ENCODE measurements at regions not wholly inside any gene's neighbourhood (a gene's known extent, or its start where the extent isn't known, plus 50 kb on each side); places are given as distances from the start of the nearest gene placed in this dataset.

DNA sequence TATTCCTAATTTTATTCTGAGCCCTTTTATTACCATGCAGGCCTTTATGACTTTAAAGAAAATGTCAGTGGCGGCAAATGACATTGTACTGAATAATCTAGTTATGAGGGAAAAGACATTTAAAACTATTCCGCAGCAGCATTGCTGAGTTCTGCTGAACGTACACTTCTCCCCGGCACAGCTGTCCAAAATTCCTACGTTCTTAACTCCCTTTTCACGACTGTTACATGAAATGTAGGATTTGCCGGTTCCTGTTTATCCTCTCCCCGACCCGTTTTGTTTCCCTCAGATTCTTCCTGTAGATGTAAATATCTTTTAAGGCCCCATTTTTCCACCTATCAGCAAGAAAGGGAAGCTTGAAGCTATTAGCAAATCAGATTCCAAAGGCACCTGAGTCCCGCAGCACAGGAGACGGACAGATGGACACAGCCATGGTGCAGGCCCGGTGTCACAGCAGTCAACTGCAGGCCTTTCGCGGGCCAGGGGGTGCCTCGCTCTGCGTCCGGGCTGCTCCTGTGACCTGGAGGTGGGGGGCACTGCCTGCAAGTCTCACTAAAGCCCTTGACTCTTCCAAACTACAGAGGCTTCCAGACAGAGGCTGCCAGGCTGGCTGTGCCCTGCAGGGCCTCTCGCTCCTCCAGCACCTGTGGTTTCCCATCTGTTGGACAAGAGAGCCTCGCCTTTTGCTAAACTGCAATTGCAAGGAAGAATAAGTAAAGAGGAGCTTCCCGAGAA lies 485.0 kb upstream of the MGMT start:
- TF ChIP-seq, protein P1, sequence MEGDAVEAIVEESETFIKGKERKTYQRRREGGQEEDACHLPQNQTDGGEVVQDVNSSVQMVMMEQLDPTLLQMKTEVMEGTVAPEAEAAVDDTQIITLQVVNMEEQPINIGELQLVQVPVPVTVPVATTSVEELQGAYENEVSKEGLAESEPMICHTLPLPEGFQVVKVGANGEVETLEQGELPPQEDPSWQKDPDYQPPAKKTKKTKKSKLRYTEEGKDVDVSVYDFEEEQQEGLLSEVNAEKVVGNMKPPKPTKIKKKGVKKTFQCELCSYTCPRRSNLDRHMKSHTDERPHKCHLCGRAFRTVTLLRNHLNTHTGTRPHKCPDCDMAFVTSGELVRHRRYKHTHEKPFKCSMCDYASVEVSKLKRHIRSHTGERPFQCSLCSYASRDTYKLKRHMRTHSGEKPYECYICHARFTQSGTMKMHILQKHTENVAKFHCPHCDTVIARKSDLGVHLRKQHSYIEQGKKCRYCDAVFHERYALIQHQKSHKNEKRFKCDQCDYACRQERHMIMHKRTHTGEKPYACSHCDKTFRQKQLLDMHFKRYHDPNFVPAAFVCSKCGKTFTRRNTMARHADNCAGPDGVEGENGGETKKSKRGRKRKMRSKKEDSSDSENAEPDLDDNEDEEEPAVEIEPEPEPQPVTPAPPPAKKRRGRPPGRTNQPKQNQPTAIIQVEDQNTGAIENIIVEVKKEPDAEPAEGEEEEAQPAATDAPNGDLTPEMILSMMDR (IDR thresholded peaks at IDR 0.05; ENCODE audit: borderline replicate concordance, control extremely low read depth, extremely low read depth, insufficient read depth, missing control alignments), result no peak
- in situ Hi-C loops (cut with MboI; ENCODE audit: low sequenced_read_pairs, unreplicated experiment), result no loop called here
- no peak for DNase-seq (ENCODE audit: low spot score)

DNA sequence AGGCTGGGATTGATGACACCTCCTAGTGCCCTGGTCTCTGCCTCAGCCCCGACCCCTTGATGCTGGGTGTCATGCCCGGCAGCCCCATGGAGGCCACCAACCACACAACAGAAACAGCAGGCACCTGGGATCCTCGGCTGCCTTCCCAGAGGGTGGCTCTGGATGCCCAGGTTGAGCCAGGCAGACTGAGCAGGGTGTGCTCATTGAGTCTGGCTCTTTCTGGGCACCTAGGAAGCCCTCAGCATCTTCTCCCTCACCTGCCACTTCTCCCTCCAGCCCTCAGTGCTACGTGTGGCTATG lies 484.5 kb upstream of the MGMT start:
- in situ Hi-C loops (cut with MboI; ENCODE audit: low sequenced_read_pairs, unreplicated experiment), result no loop called here
- TF ChIP-seq, protein P1 (IDR thresholded peaks at IDR 0.05; ENCODE audit: borderline replicate concordance, control extremely low read depth, extremely low read depth, insufficient read depth, missing control alignments), result no peak
- no peak for DNase-seq (ENCODE audit: low spot score)

DNA sequence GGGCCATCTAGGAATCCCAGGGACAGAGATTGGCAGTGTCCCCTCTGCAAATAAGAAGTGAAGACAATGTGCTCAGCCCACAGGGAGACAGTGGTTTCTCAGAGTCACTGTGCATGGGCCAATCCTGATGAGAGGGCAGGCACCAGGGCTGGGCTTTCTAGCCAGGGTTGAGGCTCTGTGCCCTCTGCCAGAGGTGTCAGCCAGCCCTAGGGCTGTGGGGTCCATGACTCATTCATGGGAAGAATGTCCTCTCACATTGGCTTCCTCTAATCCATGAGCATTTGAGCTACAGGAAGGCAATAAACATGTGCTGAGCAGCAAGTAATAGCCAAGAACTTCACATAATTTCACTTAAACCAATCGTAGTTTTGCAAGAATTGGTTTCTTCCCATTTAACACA lies 482.0 kb upstream of the MGMT start:
- TF ChIP-seq, protein P1 (IDR thresholded peaks at IDR 0.05; ENCODE audit: borderline replicate concordance, control extremely low read depth, extremely low read depth, insufficient read depth, missing control alignments), result no peak
- no peak for DNase-seq (ENCODE audit: low spot score)

DNA sequence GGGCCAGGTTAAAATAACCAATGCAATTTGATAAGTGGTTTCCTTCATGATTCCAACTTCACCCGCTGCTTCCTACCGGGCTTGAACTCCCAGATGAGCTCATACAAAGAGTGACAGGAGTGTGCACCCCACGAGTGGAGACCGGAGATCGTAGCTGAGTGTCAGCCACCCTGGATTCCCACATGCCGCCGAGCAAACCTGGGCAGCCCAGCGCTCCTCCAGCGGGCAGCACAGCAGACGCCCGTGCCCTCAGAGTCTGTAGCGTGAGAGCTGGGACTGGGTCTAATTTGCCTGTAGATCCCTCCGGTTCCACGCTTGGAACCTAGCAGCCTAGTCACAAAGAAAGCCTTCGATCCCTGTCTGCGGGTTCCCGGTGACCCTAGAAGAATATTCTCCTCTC lies 476.1 kb upstream of the MGMT start:
- DNase-seq (ENCODE audit: low spot score), result no peak
- in situ Hi-C loops (cut with MboI; ENCODE audit: low sequenced_read_pairs, unreplicated experiment), result no loop called here
- TF ChIP-seq, protein P1 (IDR thresholded peaks at IDR 0.05; ENCODE audit: borderline replicate concordance, control extremely low read depth, extremely low read depth, insufficient read depth, missing control alignments), result no peak

More for the DNA sequence above, 482.0 kb upstream of the MGMT start:
- in situ Hi-C loops (cut with MboI; ENCODE audit: low sequenced_read_pairs, unreplicated experiment), result no loop called here

DNA sequence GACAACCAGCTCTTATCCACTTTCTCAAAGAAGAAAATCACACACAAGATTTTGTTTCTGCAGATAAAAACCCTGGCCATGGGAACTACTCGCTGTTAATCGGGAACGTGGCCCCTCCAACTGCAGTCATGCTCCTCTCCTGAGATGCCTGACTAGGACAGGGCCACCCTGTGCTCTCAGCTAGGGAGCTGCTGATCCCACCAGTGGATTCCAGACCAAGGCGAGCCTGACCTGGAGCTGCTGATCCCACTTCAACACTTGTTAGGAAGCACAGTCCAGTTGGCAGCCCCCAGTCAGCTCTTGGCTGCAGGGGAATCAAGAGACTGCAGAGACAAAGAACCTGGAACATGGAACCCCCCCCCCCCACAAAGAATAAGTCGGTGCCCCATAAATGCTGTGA lies 474.3 kb upstream of the MGMT start:
- in situ Hi-C loops (cut with MboI; ENCODE audit: low sequenced_read_pairs, unreplicated experiment), result no loop called here
- TF ChIP-seq, protein P1 (IDR thresholded peaks at IDR 0.05; ENCODE audit: borderline replicate concordance, control extremely low read depth, extremely low read depth, insufficient read depth, missing control alignments), result no peak
- no peak for DNase-seq (ENCODE audit: low spot score)

DNA sequence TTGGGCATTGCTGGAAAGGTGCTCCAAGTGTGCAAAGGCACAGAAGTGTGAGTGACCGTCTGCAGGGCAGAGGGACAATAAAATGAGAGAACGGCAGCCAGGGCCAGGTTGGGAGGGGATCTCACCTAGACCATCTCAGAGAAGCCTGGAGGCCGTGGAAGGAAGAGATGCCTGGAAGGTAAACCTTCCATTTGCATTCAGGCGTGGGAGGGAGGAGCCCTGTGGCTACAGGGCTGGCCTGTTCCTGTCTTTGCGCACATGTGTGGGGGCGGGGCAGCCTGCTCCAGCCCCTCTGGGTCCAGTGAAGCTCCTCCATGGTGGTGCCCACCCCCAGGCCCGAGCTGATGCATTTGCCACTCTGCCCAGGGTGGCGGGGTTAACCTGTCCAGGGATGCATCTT lies 473.6 kb upstream of the MGMT start:
- in situ Hi-C loops (cut with MboI; ENCODE audit: low sequenced_read_pairs, unreplicated experiment), result no loop called here
- no peak for DNase-seq (ENCODE audit: low spot score)
- TF ChIP-seq, protein P1 (IDR thresholded peaks at IDR 0.05; ENCODE audit: borderline replicate concordance, control extremely low read depth, extremely low read depth, insufficient read depth, missing control alignments), result no peak
